RWPE2 (cell line): ENCODE measurements at regions not wholly inside any gene's neighbourhood (a gene's known extent, or its start where the extent isn't known, plus 50 kb on each side); places are given as distances from the start of the nearest gene placed in this dataset.
A peak's percentile ranks its signal among the peaks of the same experiment; 100 is the strongest.

Experiments
- ATAC-seq: fragments of 200-7000 bp; cut with Tn5 transposase; 3 replicates; pipeline ENCODE4 v1.9.1; 2021; ENCODE audit warnings: low read depth
- DNase-seq: peaks from one replicate; pipeline ENCODE4 v3.0.0-alpha.2; 2020; ENCODE audit warnings: low spot score
- H3K27ac ChIP-seq: fragments of 450-650 bp; 2 replicates; pipeline ENCODE4 v1.5.1; 2017; ENCODE audit warnings: mild to moderate bottlenecking; ENCODE audit not compliant: poor library complexity, severe bottlenecking
- H3K27me3 ChIP-seq: fragments of 250-450 bp; sonication (Bioruptor Pico); 2 replicates; pipeline ENCODE4 v1.5.1; 2021; ENCODE audit warnings: mild to moderate bottlenecking, moderate library complexity; ENCODE audit not compliant: insufficient read depth, poor library complexity, severe bottlenecking
- H3K36me3 ChIP-seq: fragments of 250-450 bp; sonication (Bioruptor Pico); 2 replicates; pipeline ENCODE4 v1.5.1; 2020; ENCODE audit warnings: low read depth, mild to moderate bottlenecking, moderate library complexity
- H3K4me1 ChIP-seq: fragments of 250-450 bp; sonication (Bioruptor Pico); 2 replicates; pipeline ENCODE4 v1.5.1; 2021; ENCODE audit warnings: mild to moderate bottlenecking, moderate library complexity; ENCODE audit not compliant: insufficient read depth, poor library complexity, severe bottlenecking
- H3K4me3 ChIP-seq: fragments of 250-450 bp; sonication (Bioruptor Pico); 2 replicates; pipeline ENCODE4 v1.5.1; 2021; ENCODE audit warnings: mild to moderate bottlenecking, moderate library complexity; ENCODE audit not compliant: severe bottlenecking
- H3K9me3 ChIP-seq: fragments of 250-450 bp; sonication (Bioruptor Pico); 2 replicates; pipeline ENCODE4 v1.5.1; 2021; ENCODE audit warnings: mild to moderate bottlenecking, moderate library complexity; ENCODE audit not compliant: severe bottlenecking
- TF ChIP-seq, protein P1 (sequence below): fragments of 450-650 bp; IDR thresholded peaks from one replicate; pipeline ENCODE4 v1.5.1; 2017; ENCODE audit warnings: mild to moderate bottlenecking, moderate library complexity; ENCODE audit not compliant: poor library complexity, severe bottlenecking

DNA sequence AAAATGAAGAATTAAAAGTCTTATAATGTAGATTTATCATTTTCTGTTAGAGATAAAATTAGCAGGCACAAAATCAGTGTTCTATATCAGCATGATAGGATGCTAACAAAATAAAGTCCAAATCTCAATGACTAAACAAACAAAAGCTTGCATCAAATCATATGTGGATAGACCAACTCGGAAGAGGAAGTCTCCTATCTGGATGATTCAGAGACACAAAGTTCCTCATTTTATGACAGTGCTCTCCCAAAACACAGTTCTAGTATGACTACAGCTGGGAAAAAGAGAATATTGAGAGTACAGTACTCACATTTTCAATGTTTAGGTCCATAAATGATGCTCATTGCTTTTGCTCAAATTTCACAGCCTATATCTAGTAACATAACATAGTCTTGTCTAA lies 376.1 kb upstream of the CTSO start:
- ATAC-seq (no peak), DNase-seq (no peak)
- H3K36me3 ChIP-seq = no peaks in the 10 kb centered on the region
- H3K4me1 ChIP-seq = no peaks in the 10 kb centered on the region
- no peaks in the 10 kb centered on the region for H3K27me3 ChIP-seq
- H3K27ac ChIP-seq = no peak overlapping the region
- TF ChIP-seq, protein P1, sequence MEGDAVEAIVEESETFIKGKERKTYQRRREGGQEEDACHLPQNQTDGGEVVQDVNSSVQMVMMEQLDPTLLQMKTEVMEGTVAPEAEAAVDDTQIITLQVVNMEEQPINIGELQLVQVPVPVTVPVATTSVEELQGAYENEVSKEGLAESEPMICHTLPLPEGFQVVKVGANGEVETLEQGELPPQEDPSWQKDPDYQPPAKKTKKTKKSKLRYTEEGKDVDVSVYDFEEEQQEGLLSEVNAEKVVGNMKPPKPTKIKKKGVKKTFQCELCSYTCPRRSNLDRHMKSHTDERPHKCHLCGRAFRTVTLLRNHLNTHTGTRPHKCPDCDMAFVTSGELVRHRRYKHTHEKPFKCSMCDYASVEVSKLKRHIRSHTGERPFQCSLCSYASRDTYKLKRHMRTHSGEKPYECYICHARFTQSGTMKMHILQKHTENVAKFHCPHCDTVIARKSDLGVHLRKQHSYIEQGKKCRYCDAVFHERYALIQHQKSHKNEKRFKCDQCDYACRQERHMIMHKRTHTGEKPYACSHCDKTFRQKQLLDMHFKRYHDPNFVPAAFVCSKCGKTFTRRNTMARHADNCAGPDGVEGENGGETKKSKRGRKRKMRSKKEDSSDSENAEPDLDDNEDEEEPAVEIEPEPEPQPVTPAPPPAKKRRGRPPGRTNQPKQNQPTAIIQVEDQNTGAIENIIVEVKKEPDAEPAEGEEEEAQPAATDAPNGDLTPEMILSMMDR = no peak
- H3K4me3 ChIP-seq = no peak overlapping the region
- no peaks in the 10 kb centered on the region for H3K9me3 ChIP-seq

DNA sequence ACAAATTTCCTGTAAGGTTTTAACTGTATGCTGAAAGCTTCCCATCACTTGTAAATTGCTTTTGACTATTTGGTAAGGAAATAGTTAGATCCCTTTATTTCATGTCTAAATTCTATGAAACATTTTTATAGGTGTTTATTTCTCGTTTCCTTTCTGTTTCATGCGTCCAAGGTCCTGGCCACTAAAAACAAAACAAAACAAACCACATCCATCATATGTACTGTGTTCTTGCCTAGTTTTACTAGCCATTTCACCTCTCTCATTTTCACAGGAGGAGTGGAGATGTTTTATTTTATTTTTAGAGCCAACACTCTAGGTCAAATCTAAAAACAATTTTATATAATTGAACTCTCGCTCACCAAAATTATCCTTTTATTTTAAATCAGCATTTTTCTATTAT lies 375.2 kb upstream of the CTSO start:
- Histone ChIP-seq H3K4me3 (no peak overlapping the region), H3K27ac (no peak overlapping the region), H3K9me3 (no peaks in the 10 kb centered on the region), H3K36me3 (no peaks in the 10 kb centered on the region), H3K27me3 (no peaks in the 10 kb centered on the region), H3K4me1 (no peaks in the 10 kb centered on the region)
- DNase-seq (no peak), ATAC-seq (no peak)
- TF ChIP-seq, protein P1 = no peak

DNA sequence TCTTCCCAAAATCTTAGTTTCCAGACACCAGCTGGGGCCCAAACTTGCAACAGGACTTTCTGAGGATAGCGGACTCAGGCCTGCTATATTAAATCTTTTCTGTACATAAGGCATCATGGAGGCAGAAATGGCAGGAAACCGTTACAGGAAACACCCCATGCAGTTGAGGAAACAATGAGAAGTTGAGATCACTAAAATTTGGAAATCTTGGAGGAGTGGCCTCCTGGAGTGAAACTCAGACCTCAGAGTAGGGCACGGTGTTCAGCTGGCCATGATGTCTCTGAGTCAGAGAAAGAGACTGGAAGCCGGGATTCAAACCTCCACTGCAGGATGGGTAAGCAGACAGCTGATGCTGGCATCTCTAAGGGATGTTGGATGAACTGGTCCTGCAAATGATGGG lies 372.6 kb upstream of the CTSO start:
- no peak overlapping the region for H3K4me3 ChIP-seq
- ATAC-seq (no peak), DNase-seq (no peak)
- H3K9me3 ChIP-seq = no peaks in the 10 kb centered on the region
- H3K27ac ChIP-seq = no peak overlapping the region
- TF ChIP-seq, protein P1 = no peak
- H3K4me1 ChIP-seq = peaks cover 18% of the 10 kb centered on the region
- H3K36me3 ChIP-seq = no peaks in the 10 kb centered on the region
- H3K27me3 ChIP-seq = no peaks in the 10 kb centered on the region

DNA sequence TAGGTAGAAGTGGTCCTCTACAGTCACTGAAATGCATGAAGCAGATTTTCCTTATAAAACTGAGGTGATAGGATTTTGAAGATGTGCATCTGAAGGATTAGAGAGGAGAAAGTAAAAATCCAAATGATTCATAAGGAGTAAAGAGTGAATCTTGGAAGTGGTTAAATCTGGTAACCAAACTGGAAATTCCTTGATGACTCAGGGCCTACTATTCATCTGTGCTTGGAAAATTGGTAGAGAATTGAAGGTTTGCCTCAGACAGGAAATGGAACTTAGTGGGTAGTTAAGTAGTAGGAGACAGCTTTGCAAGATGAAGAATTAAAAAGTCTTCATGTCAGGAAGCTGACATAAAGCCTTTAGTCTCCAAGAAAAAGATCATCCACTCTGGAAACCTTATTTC lies 368.9 kb upstream of the CTSO start:
- DNase-seq (no peak), ATAC-seq (peak; percentile 90)
- H3K27me3 ChIP-seq = no peaks in the 10 kb centered on the region
- TF ChIP-seq, protein P1 = no peak
- no peaks in the 10 kb centered on the region for H3K9me3 ChIP-seq
- peak overlapping the region; percentile 31 for H3K27ac ChIP-seq
- H3K36me3 ChIP-seq = no peaks in the 10 kb centered on the region
- H3K4me3 ChIP-seq = no peak overlapping the region
- peaks cover 22% of the 10 kb centered on the region for H3K4me1 ChIP-seq

DNA sequence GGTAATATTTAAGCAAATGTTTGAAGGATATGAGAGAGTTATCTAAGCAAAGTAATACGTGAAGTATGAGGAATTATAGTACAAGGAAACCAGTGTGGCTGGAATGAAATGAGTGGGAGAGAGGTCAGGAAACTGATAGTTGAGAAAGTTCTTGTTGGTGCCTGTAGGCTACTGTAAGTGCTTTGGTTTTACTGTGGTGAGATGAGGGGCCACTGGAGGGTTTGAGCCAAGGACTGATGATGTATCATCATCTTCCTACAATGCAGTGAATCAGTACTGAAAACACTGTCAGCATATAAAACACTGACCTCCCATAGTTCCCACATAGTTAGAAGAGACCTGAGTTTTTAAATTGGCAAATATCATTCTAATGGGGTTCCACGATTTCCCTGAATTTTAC lies 367.5 kb upstream of the CTSO start:
- Histone ChIP-seq H3K4me3 (no peak overlapping the region), H3K27me3 (no peaks in the 10 kb centered on the region), H3K9me3 (no peaks in the 10 kb centered on the region), H3K27ac (no peak overlapping the region), H3K36me3 (no peaks in the 10 kb centered on the region), H3K4me1 (peaks cover 22% of the 10 kb centered on the region)
- ATAC-seq (peak; percentile 74), DNase-seq (no peak)
- TF ChIP-seq, protein P1 = no peak
